AG08396 (cell line): ENCODE measurements at regions not wholly inside any gene's neighbourhood (a gene's known extent, or its start where the extent isn't known, plus 50 kb on each side); places are given as distances from the start of the nearest gene placed in this dataset.
"Not testable (repeated sequence)": the region's sequence is repeated elsewhere in the genome, so short reads cannot be mapped to it uniquely, and the experiment has no call there.

Experiments
- DNase-seq: peaks from one replicate; pipeline ENCODE4 v3.0.0; 2012; ENCODE audit warnings: low spot score, mixed read lengths

- DNase-seq, result no peak
These were observed 203.1 kb downstream of the ARHGEF9 start for GRCh38 chrX:63581906-63582305.

GRCh38 chrX:63581398-63581797 is 203.6 kb downstream of the ARHGEF9 start:
- DNase-seq, result no peak

- no peak for DNase-seq
These were observed 208.5 kb downstream of the ARHGEF9 start for GRCh38 chrX:63576533-63576932.

- DNase-seq, result not testable (repeated sequence)
These were observed 209.3 kb downstream of the ARHGEF9 start for GRCh38 chrX:63575700-63576099.

GRCh38 chrX:63566856-63567255 is 215.7 kb upstream of the SPIN4 start:
- no peak for DNase-seq

- DNase-seq, result no peak
These were observed 210.3 kb upstream of the SPIN4 start for GRCh38 chrX:63561425-63561824.

GRCh38 chrX:63560601-63561218 is 209.6 kb upstream of the SPIN4 start:
- DNase-seq, result peak; percentile 59

GRCh38 chrX:63551856-63552255 is 200.7 kb upstream of the SPIN4 start:
- DNase-seq, result no peak

GRCh38 chrX:63530654-63531053 is 179.5 kb upstream of the SPIN4 start:
- DNase-seq, result no peak

- no peak for DNase-seq
These were observed 178.8 kb upstream of the SPIN4 start for GRCh38 chrX:63529961-63530360.

- no peak for DNase-seq
These were observed 175.7 kb upstream of the SPIN4 start for GRCh38 chrX:63526863-63527262.

GRCh38 chrX:63525491-63525890 is 174.4 kb upstream of the SPIN4 start:
- no peak for DNase-seq

- DNase-seq, result not testable (repeated sequence)
These were observed 168.2 kb upstream of the SPIN4 start for GRCh38 chrX:63519368-63519767.

GRCh38 chrX:63514569-63515080 is 163.5 kb upstream of the SPIN4 start:
- DNase-seq, result no peak

GRCh38 chrX:63513825-63514568 is 162.9 kb upstream of the SPIN4 start:
- peak; percentile 18 for DNase-seq

- no peak for DNase-seq
These were observed 160.2 kb upstream of the SPIN4 start for GRCh38 chrX:63511361-63511760.

- DNase-seq, result no peak
These were observed 157.5 kb upstream of the SPIN4 start for GRCh38 chrX:63508668-63509067.

- DNase-seq, result no peak
These were observed 155.2 kb upstream of the SPIN4 start for GRCh38 chrX:63506320-63506719.

GRCh38 chrX:63503541-63503940 is 152.4 kb upstream of the SPIN4 start:
- peak; percentile 10 for DNase-seq

GRCh38 chrX:63488546-63489373 is 137.6 kb upstream of the SPIN4 start:
- no peak for DNase-seq

- DNase-seq, result no peak
These were observed 124.1 kb upstream of the SPIN4 start for GRCh38 chrX:63475200-63475599.

- DNase-seq, result no peak
These were observed 119.9 kb upstream of the SPIN4 start for GRCh38 chrX:63471004-63471403.

- DNase-seq, result no peak
These were observed 119.4 kb upstream of the SPIN4 start for GRCh38 chrX:63470506-63470905.
